Breast epithelium (tissue), 3 donors: ENCODE measurements at regions not wholly inside any gene's neighbourhood (a gene's known extent, or its start where the extent isn't known, plus 50 kb on each side); places are given as distances from the start of the nearest gene placed in this dataset.

Experiments used
- POLR2A ChIP-seq: fragments of 450-650 bp; IDR thresholded peaks from one replicate; pipeline ENCODE4 v1.6.1; 2016; ENCODE audit warnings: antibody characterized with exemption, mild to moderate bottlenecking, moderate library complexity
- POLR2AphosphoS5 ChIP-seq, 3 donors: sonication (generic); formaldehyde crosslinking; IDR thresholded peaks; one replicate each; pipeline ENCODE4 v1.6.1; 2017; ENCODE audit warnings: antibody characterized with exemption in 3 of 3
- TF ChIP-seq, protein P1 (sequence below), 3 donors: fragments of 450-650 bp; IDR thresholded peaks; one replicate each; pipeline ENCODE4 v1.5.1; 2016 to 2017; ENCODE audit warnings: antibody characterized with exemption in 3 of 3, mild to moderate bottlenecking in 3 of 3, moderate library complexity in 3 of 3

DNA sequence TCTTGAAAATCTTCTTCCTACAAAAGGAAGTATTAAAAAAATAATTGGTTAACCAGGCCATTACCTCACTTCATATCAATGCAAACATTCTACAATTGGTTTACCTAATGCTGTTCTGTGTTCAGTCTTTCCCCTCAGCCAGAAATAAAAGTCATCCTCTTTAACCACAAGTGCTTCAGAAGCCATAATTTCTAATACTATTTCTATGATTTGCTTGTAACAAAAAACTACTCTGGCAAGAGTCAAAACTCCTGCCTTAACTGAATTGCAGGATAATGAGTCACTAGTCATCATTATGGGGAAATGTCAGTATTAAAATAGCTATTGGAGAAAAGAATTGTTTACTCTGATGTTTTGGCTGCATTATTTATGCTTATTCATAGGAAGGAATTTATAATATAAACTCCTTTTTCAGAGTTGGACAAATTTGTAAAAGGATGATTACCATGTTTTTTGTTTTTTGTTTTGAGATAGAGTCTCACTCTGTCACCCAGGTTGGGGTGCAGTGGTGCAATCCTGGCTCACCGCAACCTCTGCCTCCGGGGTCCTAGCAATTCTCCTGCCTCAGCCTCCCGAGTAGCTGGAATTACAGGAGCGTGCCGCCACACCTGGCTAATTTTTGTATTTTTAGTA lies 55.5 kb upstream of the ODAD2 start:
- TF ChIP-seq, protein P1, sequence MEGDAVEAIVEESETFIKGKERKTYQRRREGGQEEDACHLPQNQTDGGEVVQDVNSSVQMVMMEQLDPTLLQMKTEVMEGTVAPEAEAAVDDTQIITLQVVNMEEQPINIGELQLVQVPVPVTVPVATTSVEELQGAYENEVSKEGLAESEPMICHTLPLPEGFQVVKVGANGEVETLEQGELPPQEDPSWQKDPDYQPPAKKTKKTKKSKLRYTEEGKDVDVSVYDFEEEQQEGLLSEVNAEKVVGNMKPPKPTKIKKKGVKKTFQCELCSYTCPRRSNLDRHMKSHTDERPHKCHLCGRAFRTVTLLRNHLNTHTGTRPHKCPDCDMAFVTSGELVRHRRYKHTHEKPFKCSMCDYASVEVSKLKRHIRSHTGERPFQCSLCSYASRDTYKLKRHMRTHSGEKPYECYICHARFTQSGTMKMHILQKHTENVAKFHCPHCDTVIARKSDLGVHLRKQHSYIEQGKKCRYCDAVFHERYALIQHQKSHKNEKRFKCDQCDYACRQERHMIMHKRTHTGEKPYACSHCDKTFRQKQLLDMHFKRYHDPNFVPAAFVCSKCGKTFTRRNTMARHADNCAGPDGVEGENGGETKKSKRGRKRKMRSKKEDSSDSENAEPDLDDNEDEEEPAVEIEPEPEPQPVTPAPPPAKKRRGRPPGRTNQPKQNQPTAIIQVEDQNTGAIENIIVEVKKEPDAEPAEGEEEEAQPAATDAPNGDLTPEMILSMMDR (IDR thresholded peaks at IDR 0.05): no peak
- TF ChIP-seq POLR2A (no peak), POLR2AphosphoS5 (IDR thresholded peaks at IDR 0.05) (no peak)
